SIG-M5 (cell line): ENCODE measurements at regions not wholly inside any gene's neighbourhood (a gene's known extent, or its start where the extent isn't known, plus 50 kb on each side); places are given as distances from the start of the nearest gene placed in this dataset.

Source experiments
- DNase-seq: peaks from one replicate; lab custom pipeline; 2025; lab: John Stamatoyannopoulos, UW

GRCh38 chr5:111676926-111677415, 80.0 kb downstream of the NREP start:
- DNase-seq, result no peak

GRCh38 chr5:111676466-111676865, 80.5 kb downstream of the NREP start:
- DNase-seq, result no peak

GRCh38 chr5:111675201-111675934, 81.6 kb downstream of the NREP start:
- no peak for DNase-seq

DNA sequence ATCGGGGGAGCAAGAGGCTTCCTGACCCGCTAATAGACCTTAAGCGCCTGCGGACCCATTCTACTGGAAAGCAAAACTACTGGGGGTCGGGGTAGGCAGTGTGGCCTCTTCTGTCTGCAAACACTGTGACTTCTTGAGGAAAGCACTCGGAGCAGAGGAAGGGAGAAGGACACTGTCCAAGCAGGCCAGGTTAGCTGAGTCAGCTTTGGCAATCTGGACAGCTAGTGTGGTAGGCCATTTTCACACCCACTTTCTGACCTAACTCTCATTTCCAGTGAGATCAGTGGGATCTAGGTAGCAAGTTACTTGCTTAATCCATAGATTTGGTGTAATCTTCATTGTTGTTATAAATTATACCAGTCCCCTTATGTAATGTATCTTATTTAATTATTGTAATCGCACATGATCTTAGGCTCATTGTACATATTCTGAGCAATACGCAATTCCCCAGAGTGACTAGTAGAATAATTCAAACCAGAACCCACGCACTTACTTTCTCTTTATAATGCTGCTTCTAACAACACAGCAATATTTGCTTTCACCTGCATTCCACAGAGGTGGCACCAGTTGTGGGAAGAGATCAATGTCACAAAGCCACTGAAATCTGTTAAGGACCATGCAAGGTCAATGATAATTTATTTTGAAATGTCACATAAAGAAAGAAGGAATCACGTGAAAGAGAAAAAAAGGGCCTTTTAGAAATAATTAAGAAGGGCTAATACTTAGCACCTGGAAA, 82.9 kb downstream of the NREP start:
- no peak for DNase-seq

DNA sequence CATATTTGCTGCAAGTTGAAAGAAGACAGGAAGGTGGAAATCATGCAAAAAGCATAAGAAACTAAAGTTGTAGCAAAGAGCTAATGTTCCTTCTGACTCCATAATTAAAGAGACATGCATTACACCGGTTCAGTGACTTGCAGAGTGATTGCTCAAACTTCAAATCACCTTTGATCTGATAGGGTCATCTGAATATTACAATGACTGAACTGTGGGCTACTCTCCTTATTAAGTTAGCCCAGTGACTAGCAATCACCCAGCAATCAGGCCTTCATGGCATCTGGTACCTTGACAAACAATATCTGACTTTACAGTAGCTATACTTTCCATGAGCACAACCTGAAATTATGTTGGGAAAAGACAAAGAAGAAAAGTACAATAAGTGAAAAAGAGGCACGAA, 84.9 kb downstream of the NREP start:
- DNase-seq, result no peak

GRCh38 chr5:111670826-111671492, 86.0 kb downstream of the NREP start:
- no peak for DNase-seq

DNA sequence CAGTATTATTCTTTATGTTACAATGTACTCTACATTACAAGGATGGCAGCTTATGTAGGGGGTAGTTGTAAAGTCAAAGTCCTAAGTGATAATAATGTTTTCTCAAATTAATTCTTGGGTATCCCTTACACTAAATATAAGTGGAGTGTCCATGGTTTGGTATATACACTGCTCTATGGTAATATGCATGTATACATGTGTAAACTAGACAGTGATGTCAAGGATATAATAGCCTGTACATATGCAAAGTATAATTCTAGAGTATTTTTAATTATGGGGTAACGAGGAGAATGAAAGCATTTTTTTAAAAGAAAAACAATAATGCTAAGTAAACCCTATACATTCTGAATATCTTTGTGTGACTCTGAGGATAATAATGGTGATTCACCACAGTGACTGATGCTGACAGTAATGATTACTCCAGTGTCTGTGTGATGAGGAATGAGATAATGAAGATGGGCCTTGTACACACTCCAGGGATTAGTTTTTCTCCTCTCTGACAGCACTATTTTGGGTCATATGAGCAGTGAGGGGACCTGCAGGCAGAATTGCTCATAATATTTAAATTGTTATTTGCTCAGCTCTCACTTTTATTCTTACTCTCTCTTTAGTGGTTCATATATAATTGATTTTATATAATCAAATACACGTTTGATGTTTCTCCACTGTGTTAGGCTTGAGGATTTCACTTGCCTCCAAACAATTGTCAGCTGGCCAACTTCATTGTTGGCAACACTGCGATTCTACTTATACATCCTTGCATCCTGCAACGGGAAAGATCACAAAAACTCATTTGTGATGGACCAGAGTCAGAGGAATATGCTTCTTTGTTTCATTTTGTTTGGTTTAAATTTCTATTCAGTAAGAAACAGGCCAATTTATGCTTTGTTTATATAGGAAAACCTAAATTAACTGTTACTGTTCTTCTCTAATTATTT, 88.2 kb downstream of the NREP start:
- DNase-seq, result no peak

- no peak for DNase-seq
Observed at GRCh38 chr5:111667128-111667736, 89.8 kb downstream of the NREP start.

DNA sequence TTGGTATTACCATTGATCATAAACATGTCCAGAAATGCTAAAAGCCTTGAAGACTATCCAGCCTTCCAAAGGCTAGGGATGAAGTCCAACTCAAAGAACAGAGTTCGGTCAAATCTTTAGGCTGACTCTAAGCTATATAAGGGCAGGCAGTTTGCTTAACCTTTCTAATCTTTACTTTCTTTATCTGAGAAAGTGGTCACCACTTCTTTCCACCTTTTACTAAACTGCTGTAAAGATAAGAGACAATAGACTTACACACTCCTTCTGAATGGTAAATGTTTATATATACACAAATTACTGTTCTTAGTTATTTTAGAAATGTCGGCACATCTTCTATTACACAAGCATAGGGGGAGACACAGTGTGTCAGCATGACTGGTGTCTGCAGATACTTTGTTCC, 100.4 kb downstream of the NREP start:
- no peak for DNase-seq

DNA sequence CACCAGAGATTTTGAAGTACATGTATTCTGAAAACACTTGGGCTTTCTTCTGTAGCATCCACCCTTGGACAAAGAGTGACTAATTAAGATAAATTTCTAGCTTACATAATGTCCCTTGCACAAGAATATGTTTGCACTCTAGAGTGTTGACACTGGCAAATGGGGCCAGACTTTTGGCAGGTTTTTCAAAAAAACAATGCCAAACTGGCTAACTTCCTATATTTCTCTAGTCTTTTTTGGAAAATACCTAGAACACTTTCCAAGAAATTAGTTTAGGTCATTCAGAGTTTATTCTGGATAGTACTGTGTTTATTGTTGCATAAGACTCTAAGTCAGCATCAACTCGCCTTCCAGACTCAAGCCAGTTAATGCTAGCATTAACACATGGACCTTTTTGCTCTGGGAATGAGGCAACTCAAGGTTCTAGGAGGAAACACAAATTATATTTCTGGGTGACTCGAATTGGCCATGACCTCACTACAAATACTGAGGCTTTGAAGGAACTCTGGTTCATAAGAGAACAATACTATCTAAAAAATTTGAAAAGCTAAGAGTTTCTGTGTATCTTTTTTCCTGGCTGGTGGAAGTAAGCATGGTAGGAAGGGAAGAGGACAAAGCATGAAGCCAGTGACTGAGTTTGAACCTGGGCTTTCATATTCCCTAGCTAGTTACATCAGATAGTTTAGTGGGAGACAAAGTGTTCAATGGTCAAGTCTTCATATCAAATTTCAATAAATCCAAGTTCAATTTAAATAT, 101.6 kb downstream of the NREP start:
- no peak for DNase-seq

GRCh38 chr5:111653408-111653807, 103.6 kb downstream of the NREP start:
- DNase-seq, result no peak

DNA sequence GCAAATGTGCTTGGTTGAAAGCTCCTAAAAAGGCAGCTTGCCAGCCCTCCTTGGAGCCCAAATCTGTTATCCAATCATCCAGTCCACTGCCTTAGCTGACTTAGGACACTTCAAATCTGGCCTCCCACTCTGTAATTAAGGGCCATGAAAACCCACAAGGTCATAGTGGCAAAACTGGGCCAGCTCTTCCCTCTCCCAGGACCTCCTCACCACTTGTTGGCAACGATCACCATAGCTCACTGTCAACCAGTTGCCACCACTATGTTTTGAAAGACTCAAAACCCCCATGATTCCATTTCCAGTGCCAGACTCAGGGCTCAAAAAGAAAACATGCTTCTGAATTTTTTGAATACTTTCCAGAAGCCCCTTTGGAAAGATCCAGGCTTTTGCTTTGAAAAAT, 107.5 kb downstream of the NREP start:
- no peak for DNase-seq

DNA sequence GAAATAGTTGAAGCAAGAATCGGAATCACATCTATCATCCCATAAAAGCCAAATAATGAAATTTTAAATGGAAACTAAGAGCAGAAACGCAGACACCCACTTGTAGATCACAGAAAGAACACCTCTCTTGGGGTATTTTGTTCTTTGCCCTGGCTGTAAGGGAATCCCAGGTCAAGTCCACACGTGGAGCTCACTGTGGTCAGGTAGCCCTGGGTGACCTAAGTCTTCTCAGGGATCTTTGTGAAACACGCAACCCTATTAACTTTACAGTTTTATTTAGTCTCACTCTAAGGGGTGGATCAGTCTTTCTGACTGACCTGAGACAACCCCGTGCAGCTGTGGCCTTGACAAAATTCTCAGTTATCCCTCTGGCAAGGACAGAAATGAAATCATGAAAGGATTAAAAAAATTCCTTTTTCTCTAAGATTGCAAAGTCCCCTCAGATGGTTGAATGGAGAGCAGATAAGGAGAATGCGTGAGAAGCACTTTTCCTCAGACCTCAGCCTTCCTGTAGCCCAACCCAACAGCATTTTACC, 111.6 kb downstream of the NREP start:
- no peak for DNase-seq

DNA sequence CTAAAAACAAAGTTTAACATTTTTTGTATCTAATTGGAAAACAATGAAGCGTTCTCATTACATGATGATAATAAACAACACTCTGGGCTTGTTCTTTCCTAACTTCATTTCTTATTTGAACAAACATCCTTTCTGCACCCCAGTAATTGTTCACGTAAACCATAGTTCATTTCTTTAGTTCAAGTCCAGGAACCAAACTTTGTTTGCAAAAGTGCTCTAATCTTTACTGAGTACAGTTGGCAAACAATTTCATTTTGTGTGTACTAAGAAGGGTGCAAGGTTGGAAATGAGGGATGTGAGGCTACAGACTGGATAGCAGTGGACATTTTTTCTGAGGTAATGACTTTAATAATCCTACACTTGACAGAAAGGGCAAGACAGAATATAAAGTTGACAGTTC, 113.5 kb downstream of the NREP start:
- no peak for DNase-seq

GRCh38 chr5:111641533-111642233, 115.3 kb downstream of the NREP start:
- no peak for DNase-seq

- no peak for DNase-seq
Observed at GRCh38 chr5:111639912-111640311, 117.1 kb downstream of the NREP start.

DNA sequence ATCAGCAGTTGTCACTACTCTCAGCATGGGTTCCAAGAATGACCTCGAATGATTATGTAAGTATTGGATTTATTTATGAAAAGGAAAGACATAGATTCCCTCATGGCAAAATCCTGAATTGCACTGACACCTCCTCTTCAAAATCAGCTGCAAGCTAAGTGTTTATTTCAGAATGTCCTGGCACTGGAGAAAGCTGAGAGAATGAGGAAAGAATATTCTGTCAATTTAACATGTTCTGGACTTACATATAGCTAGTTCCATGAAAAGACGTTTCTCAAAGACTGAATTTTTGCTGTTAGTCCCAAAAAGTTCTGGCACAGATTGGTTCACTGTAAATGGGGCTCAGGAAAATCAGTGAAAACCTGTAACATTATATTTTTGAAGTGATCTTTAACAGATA, 120.3 kb downstream of the NREP start:
- no peak for DNase-seq

- no peak for DNase-seq
Observed at GRCh38 chr5:111635916-111636570, 121.0 kb downstream of the NREP start.
